RWPE2 (cell line): ENCODE measurements at regions not wholly inside any gene's neighbourhood (a gene's known extent, or its start where the extent isn't known, plus 50 kb on each side); places are given as distances from the start of the nearest gene placed in this dataset.

Experiments used
- ATAC-seq: fragments of 200-7000 bp; cut with Tn5 transposase; 3 replicates; pipeline ENCODE4 v1.9.1; 2021; ENCODE audit warnings: low read depth
- DNase-seq: peaks from one replicate; pipeline ENCODE4 v3.0.0-alpha.2; 2020; ENCODE audit warnings: low spot score
- H3K27ac ChIP-seq: fragments of 450-650 bp; 2 replicates; pipeline ENCODE4 v1.5.1; 2017; ENCODE audit warnings: mild to moderate bottlenecking; ENCODE audit not compliant: poor library complexity, severe bottlenecking
- H3K27me3 ChIP-seq: fragments of 250-450 bp; sonication (Bioruptor Pico); 2 replicates; pipeline ENCODE4 v1.5.1; 2021; ENCODE audit warnings: mild to moderate bottlenecking, moderate library complexity; ENCODE audit not compliant: insufficient read depth, poor library complexity, severe bottlenecking
- H3K36me3 ChIP-seq: fragments of 250-450 bp; sonication (Bioruptor Pico); 2 replicates; pipeline ENCODE4 v1.5.1; 2020; ENCODE audit warnings: low read depth, mild to moderate bottlenecking, moderate library complexity
- H3K4me1 ChIP-seq: fragments of 250-450 bp; sonication (Bioruptor Pico); 2 replicates; pipeline ENCODE4 v1.5.1; 2021; ENCODE audit warnings: mild to moderate bottlenecking, moderate library complexity; ENCODE audit not compliant: insufficient read depth, poor library complexity, severe bottlenecking
- H3K4me3 ChIP-seq: fragments of 250-450 bp; sonication (Bioruptor Pico); 2 replicates; pipeline ENCODE4 v1.5.1; 2021; ENCODE audit warnings: mild to moderate bottlenecking, moderate library complexity; ENCODE audit not compliant: severe bottlenecking
- H3K9me3 ChIP-seq: fragments of 250-450 bp; sonication (Bioruptor Pico); 2 replicates; pipeline ENCODE4 v1.5.1; 2021; ENCODE audit warnings: mild to moderate bottlenecking, moderate library complexity; ENCODE audit not compliant: severe bottlenecking
- TF ChIP-seq, protein P1 (sequence below): fragments of 450-650 bp; IDR thresholded peaks from one replicate; pipeline ENCODE4 v1.5.1; 2017; ENCODE audit warnings: mild to moderate bottlenecking, moderate library complexity; ENCODE audit not compliant: poor library complexity, severe bottlenecking

DNA sequence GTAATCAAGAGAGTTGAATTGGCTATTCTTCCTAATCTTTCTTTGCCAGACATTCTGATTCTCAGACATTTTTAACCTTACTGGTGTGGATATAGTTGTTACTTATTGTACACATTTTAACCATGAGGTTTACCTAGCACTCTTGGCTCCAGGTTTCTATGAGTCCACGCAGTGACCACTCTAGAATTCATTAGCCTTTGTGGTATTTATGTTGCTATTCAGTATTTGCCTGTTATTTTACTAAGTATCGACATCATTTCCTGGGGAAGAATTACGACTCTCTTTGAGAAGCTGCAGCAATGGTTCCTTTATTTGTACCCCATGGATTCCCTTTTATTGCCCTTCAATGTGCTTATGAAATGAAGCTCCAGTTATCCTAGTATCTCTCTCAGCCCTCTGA lies 120.7 kb downstream of the RDH14 start:
- H3K27me3 ChIP-seq: no peaks in the 10 kb centered on the region
- TF ChIP-seq, protein P1, sequence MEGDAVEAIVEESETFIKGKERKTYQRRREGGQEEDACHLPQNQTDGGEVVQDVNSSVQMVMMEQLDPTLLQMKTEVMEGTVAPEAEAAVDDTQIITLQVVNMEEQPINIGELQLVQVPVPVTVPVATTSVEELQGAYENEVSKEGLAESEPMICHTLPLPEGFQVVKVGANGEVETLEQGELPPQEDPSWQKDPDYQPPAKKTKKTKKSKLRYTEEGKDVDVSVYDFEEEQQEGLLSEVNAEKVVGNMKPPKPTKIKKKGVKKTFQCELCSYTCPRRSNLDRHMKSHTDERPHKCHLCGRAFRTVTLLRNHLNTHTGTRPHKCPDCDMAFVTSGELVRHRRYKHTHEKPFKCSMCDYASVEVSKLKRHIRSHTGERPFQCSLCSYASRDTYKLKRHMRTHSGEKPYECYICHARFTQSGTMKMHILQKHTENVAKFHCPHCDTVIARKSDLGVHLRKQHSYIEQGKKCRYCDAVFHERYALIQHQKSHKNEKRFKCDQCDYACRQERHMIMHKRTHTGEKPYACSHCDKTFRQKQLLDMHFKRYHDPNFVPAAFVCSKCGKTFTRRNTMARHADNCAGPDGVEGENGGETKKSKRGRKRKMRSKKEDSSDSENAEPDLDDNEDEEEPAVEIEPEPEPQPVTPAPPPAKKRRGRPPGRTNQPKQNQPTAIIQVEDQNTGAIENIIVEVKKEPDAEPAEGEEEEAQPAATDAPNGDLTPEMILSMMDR: no peak
- H3K27ac ChIP-seq: no peak overlapping the region
- no peak for ATAC-seq
- no peaks in the 10 kb centered on the region for H3K9me3 ChIP-seq
- H3K4me3 ChIP-seq: no peak overlapping the region
- H3K4me1 ChIP-seq: no peaks in the 10 kb centered on the region
- no peaks in the 10 kb centered on the region for H3K36me3 ChIP-seq
- no peak for DNase-seq

DNA sequence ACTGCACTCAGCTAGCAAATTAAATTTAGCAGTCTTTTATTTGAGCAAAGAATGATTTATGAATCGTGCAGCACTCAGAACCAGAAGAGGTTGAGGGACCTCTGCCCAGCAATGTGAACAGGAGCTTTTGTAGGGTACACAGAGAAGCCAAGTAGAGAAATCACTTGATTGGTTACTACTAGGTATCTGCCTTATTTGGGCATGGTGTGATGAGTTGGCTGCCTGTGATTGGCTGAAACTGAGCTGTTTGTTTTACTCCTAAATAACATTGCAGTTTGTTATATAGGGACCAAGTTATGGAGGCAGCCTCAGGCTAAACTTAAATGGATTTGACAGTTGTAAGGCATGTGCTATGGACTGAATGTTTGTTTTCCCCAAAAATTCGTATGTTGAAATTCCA lies 122.5 kb downstream of the RDH14 start:
- Histone ChIP-seq H3K36me3 (no peaks in the 10 kb centered on the region), H3K4me3 (no peak overlapping the region), H3K27me3 (no peaks in the 10 kb centered on the region), H3K9me3 (no peaks in the 10 kb centered on the region), H3K4me1 (no peaks in the 10 kb centered on the region), H3K27ac (no peak overlapping the region)
- TF ChIP-seq, protein P1: no peak
- ATAC-seq: no peak
- no peak for DNase-seq

DNA sequence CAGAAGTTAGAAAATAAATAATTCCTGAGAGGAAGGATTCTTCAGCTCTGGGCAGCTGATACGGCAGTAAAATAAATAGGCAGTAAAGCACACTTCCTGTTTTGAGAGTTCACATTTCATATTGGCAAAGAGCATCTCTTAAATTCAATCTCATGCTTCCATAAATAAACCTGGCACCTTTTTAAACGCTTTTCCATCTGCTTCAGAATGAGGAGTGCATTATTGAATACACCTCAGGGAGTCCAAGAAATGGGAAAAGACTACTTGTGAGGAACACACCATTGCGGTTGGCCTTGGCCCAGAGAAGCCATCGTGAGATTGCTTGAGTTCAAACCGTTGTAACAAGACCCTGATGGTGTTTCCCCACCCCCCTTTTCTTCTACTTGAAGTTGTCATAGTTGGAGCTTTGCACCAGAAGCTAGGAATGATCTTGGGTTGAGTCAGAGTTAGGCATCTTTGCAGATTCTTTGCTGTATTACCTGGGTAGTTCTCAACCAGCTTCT lies 123.9 kb downstream of the RDH14 start:
- H3K27ac ChIP-seq: no peak overlapping the region
- no peak for DNase-seq
- H3K4me1 ChIP-seq: no peaks in the 10 kb centered on the region
- TF ChIP-seq, protein P1: no peak
- no peak overlapping the region for H3K4me3 ChIP-seq
- no peaks in the 10 kb centered on the region for H3K9me3 ChIP-seq
- no peak for ATAC-seq
- no peaks in the 10 kb centered on the region for H3K36me3 ChIP-seq
- H3K27me3 ChIP-seq: no peaks in the 10 kb centered on the region

DNA sequence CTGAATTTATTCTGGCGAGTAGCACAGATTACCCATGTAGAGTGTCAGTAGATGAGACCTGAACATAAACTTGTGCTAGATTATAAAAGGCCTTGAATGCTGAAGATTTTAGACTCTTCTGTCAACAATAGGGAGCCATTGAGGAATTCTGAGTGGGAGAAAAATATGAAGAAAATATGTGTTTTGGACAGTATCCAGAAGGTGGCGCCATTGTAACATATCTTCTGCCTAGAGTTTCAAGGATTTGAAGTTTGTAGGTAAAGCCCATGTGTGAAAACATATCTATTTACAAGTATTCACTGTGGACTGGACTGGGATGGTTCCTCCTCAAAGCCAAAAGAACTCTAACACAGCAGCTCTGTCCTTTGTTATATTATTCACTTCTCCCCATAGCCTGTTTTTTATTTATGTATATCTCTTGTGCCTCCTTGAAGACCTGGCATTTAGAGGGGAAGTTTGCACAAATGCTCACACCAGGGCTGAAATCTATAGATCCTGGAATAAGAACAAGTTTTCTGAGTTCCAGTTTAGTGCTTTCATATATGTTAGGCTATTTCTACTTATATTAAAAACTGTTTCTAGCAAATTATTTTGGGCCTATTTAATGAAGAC lies 124.9 kb downstream of the RDH14 start:
- no peak for DNase-seq
- H3K4me1 ChIP-seq: no peaks in the 10 kb centered on the region
- H3K27ac ChIP-seq: no peak overlapping the region
- peak; percentile 42; the same call in 1 of the 3 replicates for ATAC-seq
- no peaks in the 10 kb centered on the region for H3K27me3 ChIP-seq
- no peak overlapping the region for H3K4me3 ChIP-seq
- TF ChIP-seq, protein P1: peak; percentile 84
- no peaks in the 10 kb centered on the region for H3K9me3 ChIP-seq
- H3K36me3 ChIP-seq: no peaks in the 10 kb centered on the region

DNA sequence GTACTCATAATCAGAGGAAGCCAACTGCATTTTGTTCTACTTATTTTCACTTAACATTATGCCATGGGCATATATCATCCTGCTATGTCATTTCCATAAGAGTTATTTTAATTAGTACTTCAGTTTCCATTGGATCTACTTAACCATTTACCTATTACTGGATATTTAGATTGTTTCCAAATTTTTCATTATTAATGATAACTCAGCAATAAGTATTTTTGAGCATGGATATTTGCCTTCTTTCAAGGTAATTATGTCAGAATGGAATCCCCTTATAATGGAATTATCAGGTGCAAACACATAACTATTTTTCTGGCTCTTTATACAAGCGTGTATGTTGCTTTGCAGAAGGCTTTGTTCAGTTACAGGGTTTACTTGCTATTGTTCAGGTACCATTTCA lies 126.6 kb downstream of the RDH14 start:
- Histone ChIP-seq H3K4me3 (no peak overlapping the region), H3K9me3 (no peaks in the 10 kb centered on the region), H3K27me3 (no peaks in the 10 kb centered on the region), H3K4me1 (no peaks in the 10 kb centered on the region), H3K36me3 (no peaks in the 10 kb centered on the region), H3K27ac (no peak overlapping the region)
- DNase-seq (no peak), ATAC-seq (no peak)
- TF ChIP-seq, protein P1: no peak
